MG63 (cell line): ENCODE measurements at regions not wholly inside any gene's neighbourhood (a gene's known extent, or its start where the extent isn't known, plus 50 kb on each side); places are given as distances from the start of the nearest gene placed in this dataset.
"Not testable (repeated sequence)": the region's sequence is repeated elsewhere in the genome, so short reads cannot be mapped to it uniquely, and the experiment has no call there.

Experiments
- DNase-seq: peaks from one replicate; pipeline ENCODE4 v3.0.0-alpha.2; 2020
- H3K27me3 ChIP-seq: fragments of 250-450 bp; sonication (Bioruptor Pico); 2 replicates; pipeline ENCODE4 v1.5.1; 2020; ENCODE audit warnings: mild to moderate bottlenecking, moderate library complexity
- H3K36me3 ChIP-seq: fragments of 250-450 bp; sonication (Bioruptor Pico); 2 replicates; pipeline ENCODE4 v1.5.1; 2020; ENCODE audit warnings: mild to moderate bottlenecking, moderate library complexity
- H3K4me3 ChIP-seq: fragments of 250-450 bp; sonication (Bioruptor Pico); 2 replicates; pipeline ENCODE4 v1.5.1; 2020; ENCODE audit warnings: mild to moderate bottlenecking, moderate library complexity
- H3K9me3 ChIP-seq: fragments of 250-450 bp; sonication (Bioruptor Pico); 2 replicates; pipeline ENCODE4 v1.5.1; 2020; ENCODE audit warnings: mild to moderate bottlenecking, moderate library complexity

- H3K9me3 ChIP-seq = not testable (repeated sequence)
These were observed 461.7 kb downstream of the PDGFC start for GRCh38 chr4:156509921-156510320.

GRCh38 chr4:156505341-156505955, 466.2 kb downstream of the PDGFC start:
- no peak for DNase-seq
- H3K9me3 ChIP-seq = no peaks in the 10 kb centered on the region

More at GRCh38 chr4:156509921-156510320, 461.7 kb downstream of the PDGFC start:
- H3K27me3 ChIP-seq, H3K4me3 ChIP-seq, H3K36me3 ChIP-seq, DNase-seq: not testable (repeated sequence)

DNA sequence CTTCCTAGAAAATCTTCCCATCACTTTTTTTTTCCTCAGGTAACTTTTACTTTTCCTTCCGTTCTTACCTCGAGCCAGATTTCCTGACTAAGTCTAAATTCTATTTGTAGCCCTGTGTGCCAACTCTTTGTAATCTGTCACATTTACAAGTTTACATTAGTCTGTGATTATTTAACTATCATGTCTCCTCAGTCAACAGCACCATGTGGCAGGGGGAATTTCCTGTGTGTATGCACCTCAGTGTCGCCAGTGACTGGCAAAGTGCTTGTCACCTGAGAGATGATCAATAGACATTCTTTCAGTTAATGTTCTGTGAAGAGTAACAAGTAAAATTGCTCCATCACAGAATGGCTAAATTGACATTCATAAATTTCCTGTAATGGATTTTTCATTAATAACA, 468.5 kb downstream of the PDGFC start:
- H3K36me3 ChIP-seq = no peaks in the 10 kb centered on the region
- no peak overlapping the region for H3K4me3 ChIP-seq
- no peak for DNase-seq
- no peaks in the 10 kb centered on the region for H3K9me3 ChIP-seq
- H3K27me3 ChIP-seq = no peaks in the 10 kb centered on the region

More at GRCh38 chr4:156505341-156505955, 466.2 kb downstream of the PDGFC start:
- Histone ChIP-seq H3K36me3 (no peaks in the 10 kb centered on the region), H3K4me3 (no peak overlapping the region), H3K27me3 (no peaks in the 10 kb centered on the region)

DNA sequence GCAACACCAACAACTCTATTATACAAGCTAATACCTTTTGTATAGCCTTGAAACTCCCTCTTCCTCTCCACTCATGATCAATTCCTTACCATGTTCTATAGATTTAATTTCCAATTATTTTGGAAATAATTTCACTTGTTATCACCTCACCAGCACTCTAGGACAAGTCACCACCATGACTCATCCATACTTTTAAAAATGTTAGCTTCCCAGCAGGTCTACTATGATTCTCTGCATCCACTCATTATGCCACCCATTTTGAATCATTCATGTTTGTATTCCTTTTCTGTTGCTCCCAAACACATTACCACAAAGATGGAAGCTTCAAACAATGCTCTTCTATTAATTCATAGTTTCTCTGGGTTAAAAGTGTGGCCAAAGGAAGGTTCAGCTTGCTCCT, 469.6 kb downstream of the PDGFC start:
- no peak for DNase-seq
- Histone ChIP-seq H3K36me3 (no peaks in the 10 kb centered on the region), H3K4me3 (no peak overlapping the region), H3K9me3 (no peaks in the 10 kb centered on the region), H3K27me3 (no peaks in the 10 kb centered on the region)

- no peak for DNase-seq
- Histone ChIP-seq H3K27me3 (no peaks in the 10 kb centered on the region), H3K4me3 (no peak overlapping the region), H3K9me3 (no peaks in the 10 kb centered on the region), H3K36me3 (no peaks in the 10 kb centered on the region)
These were observed 471.9 kb downstream of the PDGFC start for GRCh38 chr4:156499684-156500083.

DNA sequence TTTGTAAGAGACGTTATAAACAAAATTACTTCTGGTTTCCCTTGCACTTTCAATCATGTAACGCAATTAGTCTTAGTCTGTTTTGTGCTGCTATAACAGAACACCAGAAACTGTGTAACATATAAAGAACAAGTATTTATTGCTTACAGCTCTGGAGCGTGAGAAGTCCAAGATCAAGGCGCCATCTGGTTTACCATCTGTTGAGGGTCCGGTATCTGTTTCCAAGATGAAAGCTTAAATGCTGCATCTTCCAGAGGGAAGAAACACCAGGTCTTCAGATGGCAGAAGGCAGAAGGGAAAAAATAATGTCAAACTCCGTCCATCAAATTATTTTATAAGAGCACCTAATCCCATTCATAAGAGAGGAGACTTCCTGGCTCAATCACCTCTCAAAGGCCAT, 474.1 kb downstream of the PDGFC start:
- no peak overlapping the region for H3K4me3 ChIP-seq
- no peak for DNase-seq
- no peaks in the 10 kb centered on the region for H3K36me3 ChIP-seq
- H3K27me3 ChIP-seq = no peaks in the 10 kb centered on the region
- no peaks in the 10 kb centered on the region for H3K9me3 ChIP-seq

DNA sequence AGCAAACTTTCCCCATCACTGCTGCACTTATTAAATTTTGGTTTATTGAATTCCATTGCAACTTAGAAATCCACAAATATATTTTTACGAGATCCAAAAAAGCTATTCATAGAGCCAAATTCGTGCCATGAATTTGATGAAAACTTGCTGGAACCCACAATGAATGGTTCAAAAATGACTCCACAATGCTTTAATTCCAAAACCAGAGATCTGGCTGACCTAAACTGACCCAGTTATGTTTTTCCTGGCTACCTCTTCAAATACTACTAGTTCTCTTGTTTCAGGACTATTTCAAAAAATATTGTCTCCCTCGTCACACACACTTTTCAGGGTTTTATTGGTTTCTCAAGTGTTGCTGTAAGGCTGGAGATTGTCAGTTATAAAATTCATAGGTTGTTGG, 474.8 kb downstream of the PDGFC start:
- DNase-seq = no peak
- no peaks in the 10 kb centered on the region for H3K36me3 ChIP-seq
- H3K4me3 ChIP-seq = no peak overlapping the region
- no peaks in the 10 kb centered on the region for H3K27me3 ChIP-seq
- no peaks in the 10 kb centered on the region for H3K9me3 ChIP-seq

DNA sequence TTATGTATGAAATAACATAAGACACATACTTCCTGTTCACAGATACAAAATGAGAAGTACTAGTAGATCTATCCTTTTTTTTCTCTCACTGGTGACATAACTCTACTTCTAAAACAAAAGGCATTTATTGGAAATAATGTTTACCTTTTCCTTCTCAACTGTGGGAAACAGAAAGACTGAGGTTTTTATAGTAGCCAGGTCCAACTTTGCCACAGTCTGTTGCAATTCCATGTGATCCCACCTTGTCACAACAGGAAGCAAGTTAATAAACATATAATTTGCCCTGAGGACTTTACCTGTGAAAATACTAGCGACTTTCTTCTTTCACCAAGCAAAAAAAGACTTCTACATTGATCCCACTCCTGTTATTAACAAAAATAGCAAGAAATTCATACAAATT, 475.8 kb downstream of the PDGFC start:
- no peak for DNase-seq
- H3K27me3 ChIP-seq = no peaks in the 10 kb centered on the region
- H3K9me3 ChIP-seq = no peaks in the 10 kb centered on the region
- H3K36me3 ChIP-seq = no peaks in the 10 kb centered on the region
- H3K4me3 ChIP-seq = no peak overlapping the region

GRCh38 chr4:156495091-156495490, 476.5 kb downstream of the PDGFC start:
- Histone ChIP-seq H3K36me3 (no peaks in the 10 kb centered on the region), H3K4me3 (no peak overlapping the region), H3K9me3 (no peaks in the 10 kb centered on the region), H3K27me3 (no peaks in the 10 kb centered on the region)
- no peak for DNase-seq

GRCh38 chr4:156493858-156494257, 477.7 kb downstream of the PDGFC start:
- Histone ChIP-seq H3K27me3 (no peaks in the 10 kb centered on the region), H3K36me3 (no peaks in the 10 kb centered on the region), H3K4me3 (no peak overlapping the region), H3K9me3 (no peaks in the 10 kb centered on the region)
- no peak for DNase-seq

DNA sequence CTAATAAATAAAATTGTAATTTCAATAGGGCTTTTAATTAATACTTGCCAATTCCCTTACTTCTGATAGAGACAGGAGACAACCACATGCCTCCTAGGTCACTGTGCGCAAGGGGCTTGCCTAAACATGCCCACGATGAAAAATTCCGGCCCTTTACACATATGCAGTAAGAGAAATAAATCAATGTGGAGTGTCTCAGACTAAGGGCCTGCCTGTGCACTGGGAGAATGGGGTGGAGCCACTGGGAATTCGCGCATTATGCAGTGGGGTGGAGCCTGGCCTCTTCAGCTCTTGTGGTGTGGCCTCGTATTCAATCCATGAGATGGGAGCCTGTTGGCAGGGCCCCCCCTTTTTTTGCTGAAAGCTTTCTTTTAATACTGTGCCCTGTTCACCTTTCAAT, 484.5 kb downstream of the PDGFC start:
- H3K36me3 ChIP-seq = no peaks in the 10 kb centered on the region
- no peaks in the 10 kb centered on the region for H3K9me3 ChIP-seq
- H3K4me3 ChIP-seq = no peak overlapping the region
- DNase-seq = no peak
- no peaks in the 10 kb centered on the region for H3K27me3 ChIP-seq

DNA sequence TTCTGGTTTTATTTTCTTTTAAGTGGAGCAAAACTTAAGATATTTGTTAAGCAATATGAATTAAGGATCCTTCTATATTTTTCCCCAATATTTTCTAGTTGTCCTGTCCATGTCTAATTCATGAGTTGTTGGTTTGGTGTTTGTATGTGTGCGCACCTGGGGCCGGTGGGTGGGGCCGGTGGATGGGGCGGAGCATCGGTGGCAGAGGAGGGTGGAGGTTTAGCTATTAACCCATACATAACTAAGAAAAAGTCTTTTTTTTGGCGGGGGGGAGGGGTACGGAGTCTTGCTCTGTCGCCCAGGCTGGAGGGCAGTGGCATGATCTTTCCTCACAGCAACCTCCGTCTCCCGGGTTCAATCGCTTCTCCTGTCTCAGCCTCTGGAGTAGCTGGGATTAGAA, 489.8 kb downstream of the PDGFC start:
- H3K36me3 ChIP-seq = no peaks in the 10 kb centered on the region
- H3K4me3 ChIP-seq = no peak overlapping the region
- H3K27me3 ChIP-seq = no peaks in the 10 kb centered on the region
- H3K9me3 ChIP-seq = no peaks in the 10 kb centered on the region
- DNase-seq = no peak

- no peaks in the 10 kb centered on the region for H3K9me3 ChIP-seq
- DNase-seq = no peak
- no peaks in the 10 kb centered on the region for H3K36me3 ChIP-seq
- H3K27me3 ChIP-seq = no peaks in the 10 kb centered on the region
- H3K4me3 ChIP-seq = no peak overlapping the region
These were observed 494.0 kb downstream of the PDGFC start for GRCh38 chr4:156477636-156478035.

- H3K36me3 ChIP-seq = no peaks in the 10 kb centered on the region
- no peaks in the 10 kb centered on the region for H3K27me3 ChIP-seq
- H3K4me3 ChIP-seq = no peak overlapping the region
- no peaks in the 10 kb centered on the region for H3K9me3 ChIP-seq
- DNase-seq = peak; percentile 11
These were observed 495.2 kb downstream of the PDGFC start for GRCh38 chr4:156476359-156476758.

GRCh38 chr4:156475322-156475721, 496.3 kb downstream of the PDGFC start:
- no peaks in the 10 kb centered on the region for H3K9me3 ChIP-seq
- no peak overlapping the region for H3K4me3 ChIP-seq
- no peaks in the 10 kb centered on the region for H3K27me3 ChIP-seq
- no peak for DNase-seq
- no peaks in the 10 kb centered on the region for H3K36me3 ChIP-seq

DNA sequence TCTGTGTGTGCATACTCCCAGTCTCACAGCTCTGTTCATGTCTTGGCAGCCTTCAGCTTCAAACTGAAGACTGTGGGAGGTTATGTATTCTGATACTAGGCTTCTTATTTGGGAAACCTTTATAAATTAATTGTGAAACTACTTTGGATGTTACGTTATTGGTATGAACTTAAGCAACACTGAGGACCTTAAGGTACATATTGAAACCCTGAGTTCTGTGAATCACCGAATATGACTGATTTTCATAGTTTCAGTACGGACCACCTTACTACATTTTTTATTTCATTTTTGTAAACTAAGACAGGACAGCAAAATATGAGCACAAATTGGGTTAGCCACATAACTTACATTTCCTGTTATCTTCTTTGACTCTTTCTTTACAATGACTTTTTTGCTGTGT, 498.4 kb downstream of the PDGFC start:
- no peak for DNase-seq
- no peaks in the 10 kb centered on the region for H3K9me3 ChIP-seq
- no peaks in the 10 kb centered on the region for H3K36me3 ChIP-seq
- no peaks in the 10 kb centered on the region for H3K27me3 ChIP-seq
- no peak overlapping the region for H3K4me3 ChIP-seq

DNA sequence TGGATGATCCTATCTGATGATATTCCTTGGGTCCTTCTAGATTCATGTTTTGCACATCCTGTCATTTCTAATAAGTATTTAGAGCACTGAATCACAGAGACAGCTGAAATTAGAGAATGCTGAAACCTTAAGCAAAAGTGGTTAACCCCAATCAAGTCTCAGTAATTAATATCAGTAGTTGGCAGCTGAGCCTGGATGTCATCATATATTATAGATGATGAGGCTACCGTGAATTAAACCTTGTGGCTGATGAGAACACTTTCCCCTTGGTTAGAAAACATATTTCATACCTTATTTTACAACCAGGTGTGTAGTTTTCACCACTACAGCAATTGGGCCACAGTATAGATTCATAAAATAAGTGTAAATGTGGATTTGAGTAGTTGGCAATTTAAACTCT, 499.0 kb downstream of the PDGFC start:
- Histone ChIP-seq H3K36me3 (no peaks in the 10 kb centered on the region), H3K9me3 (no peaks in the 10 kb centered on the region), H3K27me3 (no peaks in the 10 kb centered on the region), H3K4me3 (no peak overlapping the region)
- DNase-seq = no peak

- Histone ChIP-seq H3K27me3 (no peaks in the 10 kb centered on the region), H3K36me3 (no peaks in the 10 kb centered on the region), H3K4me3 (no peak overlapping the region), H3K9me3 (no peaks in the 10 kb centered on the region)
- DNase-seq = no peak
These were observed 505.9 kb upstream of the CTSO start for GRCh38 chr4:156459584-156459983.

- Histone ChIP-seq H3K4me3 (no peak overlapping the region), H3K9me3 (no peaks in the 10 kb centered on the region), H3K27me3 (no peaks in the 10 kb centered on the region), H3K36me3 (no peaks in the 10 kb centered on the region)
- DNase-seq = no peak
These were observed 503.2 kb upstream of the CTSO start for GRCh38 chr4:156456830-156457229.
